NCI-H460 (cell line): ENCODE measurements at regions not wholly inside any gene's neighbourhood (a gene's known extent, or its start where the extent isn't known, plus 50 kb on each side); places are given as distances from the start of the nearest gene placed in this dataset.
"Not testable (repeated sequence)": the region's sequence is repeated elsewhere in the genome, so short reads cannot be mapped to it uniquely, and the experiment has no call there.

Experiments used
- DNase-seq: peaks from one replicate; pipeline ENCODE4 v3.0.0-alpha.2; 2016; ENCODE audit warnings: low read depth; ENCODE audit errors: extremely low read depth

GRCh38 chr19:37303591-37304171 lies 67.2 kb upstream of the ZNF527 start:
- no peak for DNase-seq

GRCh38 chr19:37304190-37304883 lies 66.6 kb upstream of the ZNF527 start:
- DNase-seq, result no peak

- DNase-seq, result no peak
Observed at GRCh38 chr19:37304884-37305255, 66.0 kb upstream of the ZNF527 start.

GRCh38 chr19:37306383-37306963 lies 64.4 kb upstream of the ZNF527 start:
- DNase-seq, result no peak

GRCh38 chr19:37309834-37310575 lies 60.9 kb upstream of the ZNF527 start:
- no peak for DNase-seq

GRCh38 chr19:37312531-37313334 lies 58.2 kb upstream of the ZNF527 start:
- DNase-seq, result not testable (repeated sequence)

GRCh38 chr19:37313335-37313627 lies 57.6 kb upstream of the ZNF527 start:
- no peak for DNase-seq

GRCh38 chr19:37317403-37318209 lies 53.3 kb upstream of the ZNF527 start:
- peak; percentile 95 for DNase-seq

- not testable (repeated sequence) for DNase-seq
Observed at GRCh38 chr19:37320988-37321387, 49.9 kb upstream of the ZNF527 start.
